K562 (cell line): ENCODE measurements at regions not wholly inside any gene's neighbourhood (a gene's known extent, or its start where the extent isn't known, plus 50 kb on each side); places are given as distances from the start of the nearest gene placed in this dataset.

ENCODE experiments used
- ATAC-seq: fragments of 200-7000 bp; cut with Tn5 transposase; 3 replicates; pipeline ENCODE4 v1.9.1; 2020; ENCODE audit warnings: moderate library complexity
- BruUV-seq: library from RNA; stranded (reverse); fragments of 400-500 nt; replicated peaks from 2 replicates; lab custom pipeline; 2021; lab: Mats Ljungman, UMichigan
- CTCF ChIA-PET: fragments of 300-600 bp; formaldehyde crosslinking; extraction: SDS; loops from one replicate; lab custom pipeline; 2021; ENCODE audit warnings: low intra/inter-chr PET ratio; lab: Yijun Ruan, JAX
- POLR2A ChIA-PET: fragments of 300-600, 350-650 bp; sonication (Branson Sonifier 250); formaldehyde crosslinking; extraction: SDS; loops from one replicate; lab custom pipeline; 2021; ENCODE audit warnings: antibody characterized with exemption, inconsistent platforms; lab: Yijun Ruan, JAX
- DNase-seq, 4 experiments: peaks; one replicate each; pipeline versions ENCODE4 v3.0.0 to v3.0.0-alpha.2; 2011 to 2018; ENCODE audit warnings: low spot score in 3 of 4, mixed read lengths in 3 of 4; ENCODE audit errors: extremely low read depth in 1 of 4
- FAIRE-seq: peaks from 2 replicates; lab custom pipeline; 2011; peaks lifted over from hg19 to GRCh38; lab: Jason Lieb, UNC
- H2AFZ ChIP-seq: 2 replicates; pipeline ENCODE4 v1.6.0; 2011; ENCODE audit warnings: low read depth, low read length, control low read depth, inconsistent platforms
- H3K27ac ChIP-seq: fragments of 200-600 bp; 3 replicates; pipeline ENCODE4 v1.8.0; 2011; ENCODE audit warnings: low read depth, mild to moderate bottlenecking, control low read depth, inconsistent platforms, low read length, moderate library complexity, mixed read lengths; ENCODE audit errors: extremely low read depth
- H3K27me3 ChIP-seq, 2 experiments: fragments of 300-600 bp in 1 of 2; 2 replicates in 1 of 2; 3 replicates in 1 of 2; pipeline versions ENCODE4 v1.6.0 to v1.8.0; 2011; ENCODE audit warnings: inconsistent platforms in 2 of 2, low read length in 2 of 2, mild to moderate bottlenecking in 1 of 2, mixed read lengths in 1 of 2, moderate library complexity in 1 of 2; ENCODE audit not compliant: control insufficient read depth in 2 of 2, insufficient read depth in 2 of 2
- H3K36me3 ChIP-seq: fragments of 300-600 bp; 3 replicates; pipeline ENCODE4 v1.8.0; 2011; ENCODE audit warnings: mild to moderate bottlenecking, low read length, inconsistent platforms; ENCODE audit not compliant: control insufficient read depth, insufficient read depth
- H3K4me1 ChIP-seq, 2 experiments: fragments of 200-600 bp in 1 of 2; replicated peaks in 1 of 2; 2 replicates in 1 of 2; 3 replicates in 1 of 2; pipeline versions ENCODE4 v1.5.1 to v1.8.0; 2011; ENCODE audit warnings: inconsistent platforms in 2 of 2, low read length in 2 of 2, mild to moderate bottlenecking in 1 of 2, mixed read lengths in 1 of 2, moderate library complexity in 1 of 2; ENCODE audit not compliant: control insufficient read depth in 2 of 2, insufficient read depth in 2 of 2
- H3K4me2 ChIP-seq: 2 replicates; pipeline ENCODE4 v1.6.1; 2011; ENCODE audit warnings: low read length, control low read depth, inconsistent platforms, mixed read lengths; ENCODE audit not compliant: insufficient read depth
- H3K4me3 ChIP-seq: fragments of 200-600 bp; sonication (generic), shearing (Covaris generic); 2 replicates; pipeline ENCODE4 v1.5.1; 2016; ENCODE audit warnings: control low read depth, inconsistent platforms
- H3K79me2 ChIP-seq: fragments of 200-600 bp; 3 replicates; pipeline ENCODE4 v1.8.0; 2011; ENCODE audit warnings: low read length, inconsistent platforms; ENCODE audit not compliant: control insufficient read depth, insufficient read depth
- H3K9ac ChIP-seq, 2 experiments: 2 replicates each; pipeline versions ENCODE4 v1.6.0 to v1.6.1; 2011; ENCODE audit warnings: low read depth in 2 of 2, low read length in 2 of 2, control low read depth in 1 of 2, inconsistent platforms in 1 of 2, mild to moderate bottlenecking in 1 of 2, mixed read lengths in 1 of 2; ENCODE audit not compliant: insufficient read depth in 1 of 2
- H3K9me1 ChIP-seq: one replicate; pipeline ENCODE4 v1.6.0; 2011; ENCODE audit warnings: inconsistent platforms, mild to moderate bottlenecking, low read length, moderate library complexity; ENCODE audit not compliant: control insufficient read depth, insufficient read depth
- H3K9me3 ChIP-seq: replicated peaks from 2 replicates; pipeline ENCODE4 v1.5.1; 2011; ENCODE audit warnings: low read depth, low read length, inconsistent platforms; ENCODE audit not compliant: control insufficient read depth, insufficient read depth
- H4K20me1 ChIP-seq: replicated peaks from 2 replicates; pipeline ENCODE4 v1.6.1; 2011; ENCODE audit warnings: low read length, inconsistent platforms, mixed read lengths; ENCODE audit not compliant: control insufficient read depth, insufficient read depth
- BDP1 ChIP-seq: IDR thresholded peaks from 3 replicates; pipeline ENCODE4 v1.6.1; 2011; ENCODE audit not compliant: insufficient read length, insufficient read depth
- DPF2 ChIP-seq: fragments of 450-650 bp; IDR thresholded peaks from 2 replicates; pipeline ENCODE4 v1.6.1; 2016
- EP300 ChIP-seq: IDR thresholded peaks from 2 replicates; pipeline ENCODE4 v1.6.1; 2012; ENCODE audit warnings: low read length, improper control_type of control experiment
- SP1 ChIP-seq: sonication (generic); formaldehyde crosslinking; IDR thresholded peaks from 2 replicates; pipeline ENCODE4 v1.8.1; 2022; ENCODE audit warnings: mild to moderate bottlenecking, missing genetic modification reagents
- SP2 ChIP-seq: IDR thresholded peaks from 2 replicates; pipeline ENCODE4 v1.6.1; 2011; ENCODE audit warnings: mild to moderate bottlenecking, low read depth, low read length, moderate library complexity; ENCODE audit not compliant: poor library complexity, severe bottlenecking; ENCODE audit errors: extremely low read depth
- ZNF263 ChIP-seq: sonication (generic); formaldehyde crosslinking; IDR thresholded peaks from 2 replicates; pipeline ENCODE4 v1.8.0; 2022; ENCODE audit warnings: mild to moderate bottlenecking, missing genetic modification reagents, borderline replicate concordance
- ZNF444 ChIP-seq: fragments of 250-450 bp; sonication (Bioruptor Pico); IDR thresholded peaks from 2 replicates; pipeline ENCODE4 v1.4.0; 2020; ENCODE audit warnings: mild to moderate bottlenecking, moderate library complexity
- ZNF764 ChIP-seq: fragments of 250-450 bp; sonication (Bioruptor Pico); IDR thresholded peaks from 2 replicates; pipeline ENCODE4 v1.4.0; 2020; ENCODE audit warnings: low read depth, mild to moderate bottlenecking, moderate library complexity
- WGBS: fragments of 100-300 bp; shearing (Covaris generic); methylation state at CpG from one replicate; pipeline ENCODE4 v1.1.6; 2016; ENCODE audit warnings: low coverage, mixed read lengths; ENCODE audit not compliant: insufficient coverage; ENCODE audit errors: missing lambda C conversion rate; 5-methylcytosine and 5-hydroxymethylcytosine counted together
- in situ Hi-C: fragments of 300-500 bp; cut with MboI; formaldehyde crosslinking; loops from 4 replicates; pipeline ENCODE4 v1.15.0; 2018; ENCODE audit warnings: inconsistent platforms, mixed read lengths
- intact Hi-C: fragments of 100-400 bp; cut with micrococcal nuclease; formaldehyde crosslinking; loops from 2 replicates; pipeline ENCODE4 v1.14.2; 2022
- TF ChIP-seq, protein P1 (sequence below): fragments of 250-450 bp; sonication (Bioruptor Pico); IDR thresholded peaks from 2 replicates; pipeline ENCODE4 v1.8.0; 2022; ENCODE audit warnings: moderate library complexity, mild to moderate bottlenecking, inconsistent platforms
- TF ChIP-seq, protein P2 (sequence below): sonication (generic); formaldehyde crosslinking; IDR thresholded peaks from 2 replicates; pipeline ENCODE4 v1.8.0; 2022; ENCODE audit warnings: mild to moderate bottlenecking, missing genetic modification reagents, borderline replicate concordance

DNA sequence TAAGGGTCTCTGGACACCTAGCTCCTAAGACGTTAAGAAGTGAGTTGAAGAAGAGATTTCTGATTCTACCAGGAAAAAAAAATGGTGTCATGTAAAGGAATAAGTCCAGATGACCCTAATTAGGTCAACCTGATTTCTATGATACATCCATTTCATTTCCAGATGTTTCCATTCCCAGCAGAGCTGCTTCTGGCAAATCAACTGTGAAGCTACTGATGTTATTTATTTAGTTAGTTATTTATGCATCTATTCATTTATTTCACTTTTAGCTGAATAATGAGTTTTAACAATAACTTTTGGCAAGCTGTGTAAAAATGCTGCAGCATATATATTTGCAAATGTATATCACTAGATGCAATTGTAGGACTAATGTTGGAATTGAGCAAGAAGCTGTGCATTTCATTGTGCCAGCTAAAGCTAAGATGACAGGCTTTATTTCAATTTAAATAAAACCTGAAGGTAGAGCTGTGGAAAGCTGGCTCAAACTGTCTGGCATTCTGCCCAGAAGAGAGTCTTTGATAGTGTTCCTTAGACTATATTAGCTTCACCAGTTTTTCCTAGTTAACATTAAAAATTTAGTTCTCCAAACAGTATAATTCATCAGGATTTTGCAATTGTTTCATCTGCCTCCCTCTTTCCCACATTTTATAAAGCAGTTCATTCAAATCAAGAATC is 1164.4 kb upstream of the ADGRL4 start:
- Histone ChIP-seq H3K27ac (no peak overlapping the region), H3K36me3 (no peaks in the 10 kb centered on the region), H3K4me1 (no peaks in the 10 kb centered on the region), H2AFZ (no peak overlapping the region), H3K27me3 (no peaks in the 10 kb centered on the region), H3K4me3 (no peak overlapping the region), H3K9me3 (no peaks in the 10 kb centered on the region; the same call in 1 of the 2 replicates), H3K9me1 (no peaks in the 10 kb centered on the region), H3K79me2 (no peaks in the 10 kb centered on the region), H3K9ac (no peak overlapping the region), H3K4me2 (no peak overlapping the region), H4K20me1 (no peaks in the 10 kb centered on the region)
- in situ Hi-C loops, result no loop called here
- DNase-seq (no peak), ATAC-seq (no peak), FAIRE-seq (no peak)
- TF ChIP-seq ZNF263 (CRISPR knock-in tag) (no peak), EP300 (no peak), ZNF444 (CRISPR knock-in tag) (no peak)
- ChIA-PET POLR2A (no interaction called here), CTCF (no interaction called here)
- intact Hi-C loops, result no loop called here
- 0% methylated on average over 1 of the region's 1 CpG for WGBS
- BruUV-seq, result no TSS peak

DNA sequence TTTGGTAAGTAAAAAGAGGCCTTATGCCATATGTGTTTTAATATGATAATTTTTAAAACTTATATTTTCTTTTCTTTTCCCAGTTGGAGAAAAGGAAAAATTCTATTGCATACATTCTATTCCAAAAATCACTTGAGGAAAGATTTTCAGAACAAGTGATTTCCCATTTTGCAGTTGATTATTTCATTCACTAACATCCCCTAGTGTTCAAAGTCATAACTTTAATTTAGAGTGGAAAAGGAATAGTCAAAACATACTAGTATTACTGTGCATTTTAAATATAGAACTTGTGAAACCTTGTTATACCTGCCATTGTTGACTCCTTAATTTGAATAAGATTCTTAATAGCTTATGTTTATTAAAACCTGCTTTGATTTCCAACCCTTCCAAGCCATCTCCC is 1157.6 kb upstream of the ADGRL4 start:
- H3K9me3 ChIP-seq, result no peaks in the 10 kb centered on the region; the same call in 1 of the 2 replicates
- DNase-seq (no peak), FAIRE-seq (no peak), ATAC-seq (no peak)
- ChIA-PET CTCF (no interaction called here), POLR2A (no interaction called here)
- H3K27me3 ChIP-seq, result no peaks in the 10 kb centered on the region
- no peaks in the 10 kb centered on the region for H4K20me1 ChIP-seq
- intact Hi-C loops, result no loop called here
- no peaks in the 10 kb centered on the region for H3K4me1 ChIP-seq
- in situ Hi-C loops, result no loop called here
- no peak overlapping the region for H2AFZ ChIP-seq
- H3K27ac ChIP-seq, result no peak overlapping the region
- no peak overlapping the region for H3K9ac ChIP-seq
- no peaks in the 10 kb centered on the region for H3K9me1 ChIP-seq
- BruUV-seq, result no TSS peak
- no peak overlapping the region for H3K4me2 ChIP-seq
- H3K79me2 ChIP-seq, result no peaks in the 10 kb centered on the region
- no peak overlapping the region for H3K4me3 ChIP-seq
- no peaks in the 10 kb centered on the region for H3K36me3 ChIP-seq
- TF ChIP-seq DPF2 (no peak), ZNF764 (CRISPR knock-in tag) (no peak), SP1 (CRISPR knock-in tag) (no peak), SP2 (no peak), BDP1 (no peak)
- TF ChIP-seq, protein P1, sequence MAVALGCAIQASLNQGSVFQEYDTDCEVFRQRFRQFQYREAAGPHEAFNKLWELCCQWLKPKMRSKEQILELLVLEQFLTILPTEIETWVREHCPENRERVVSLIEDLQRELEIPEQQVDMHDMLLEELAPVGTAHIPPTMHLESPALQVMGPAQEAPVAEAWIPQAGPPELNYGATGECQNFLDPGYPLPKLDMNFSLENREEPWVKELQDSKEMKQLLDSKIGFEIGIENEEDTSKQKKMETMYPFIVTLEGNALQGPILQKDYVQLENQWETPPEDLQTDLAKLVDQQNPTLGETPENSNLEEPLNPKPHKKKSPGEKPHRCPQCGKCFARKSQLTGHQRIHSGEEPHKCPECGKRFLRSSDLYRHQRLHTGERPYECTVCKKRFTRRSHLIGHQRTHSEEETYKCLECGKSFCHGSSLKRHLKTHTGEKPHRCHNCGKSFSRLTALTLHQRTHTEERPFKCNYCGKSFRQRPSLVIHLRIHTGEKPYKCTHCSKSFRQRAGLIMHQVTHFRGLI, result no peak
- TF ChIP-seq, protein P2, sequence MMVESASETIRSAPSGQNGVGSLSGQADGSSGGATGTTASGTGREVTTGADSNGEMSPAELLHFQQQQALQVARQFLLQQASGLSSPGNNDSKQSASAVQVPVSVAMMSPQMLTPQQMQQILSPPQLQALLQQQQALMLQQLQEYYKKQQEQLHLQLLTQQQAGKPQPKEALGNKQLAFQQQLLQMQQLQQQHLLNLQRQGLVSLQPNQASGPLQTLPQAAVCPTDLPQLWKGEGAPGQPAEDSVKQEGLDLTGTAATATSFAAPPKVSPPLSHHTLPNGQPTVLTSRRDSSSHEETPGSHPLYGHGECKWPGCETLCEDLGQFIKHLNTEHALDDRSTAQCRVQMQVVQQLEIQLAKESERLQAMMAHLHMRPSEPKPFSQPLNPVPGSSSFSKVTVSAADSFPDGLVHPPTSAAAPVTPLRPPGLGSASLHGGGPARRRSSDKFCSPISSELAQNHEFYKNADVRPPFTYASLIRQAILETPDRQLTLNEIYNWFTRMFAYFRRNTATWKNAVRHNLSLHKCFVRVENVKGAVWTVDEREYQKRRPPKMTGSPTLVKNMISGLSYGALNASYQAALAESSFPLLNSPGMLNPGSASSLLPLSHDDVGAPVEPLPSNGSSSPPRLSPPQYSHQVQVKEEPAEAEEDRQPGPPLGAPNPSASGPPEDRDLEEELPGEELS (CRISPR knock-in tag), result no peak
